ENCODE measurements at regions not wholly inside any gene's neighbourhood (a gene's known extent, or its start where the extent isn't known, plus 50 kb on each side); places are given as distances from the start of the nearest gene placed in this dataset.

DNA sequence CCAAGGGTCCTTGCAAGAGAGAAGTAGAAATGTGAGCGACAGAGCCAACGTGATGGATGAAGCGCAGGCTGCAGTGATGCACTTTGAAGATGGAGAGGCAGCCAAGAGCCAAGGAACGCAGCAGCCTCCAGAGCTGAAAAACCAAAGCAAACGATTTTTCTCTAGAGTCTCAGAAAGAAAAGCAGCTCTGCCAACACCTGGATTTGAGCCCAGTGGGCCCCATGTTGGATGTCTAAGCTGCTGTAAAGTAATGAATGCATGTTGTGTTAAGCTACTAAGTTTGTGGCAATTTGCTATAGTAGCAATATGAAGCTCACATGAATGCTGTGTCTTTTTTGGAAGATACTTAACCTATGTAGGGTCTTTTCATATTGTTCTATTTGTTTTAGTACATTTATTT lies 894.3 kb downstream of the EFNB2 start:
- TF ChIP-seq, protein P1, sequence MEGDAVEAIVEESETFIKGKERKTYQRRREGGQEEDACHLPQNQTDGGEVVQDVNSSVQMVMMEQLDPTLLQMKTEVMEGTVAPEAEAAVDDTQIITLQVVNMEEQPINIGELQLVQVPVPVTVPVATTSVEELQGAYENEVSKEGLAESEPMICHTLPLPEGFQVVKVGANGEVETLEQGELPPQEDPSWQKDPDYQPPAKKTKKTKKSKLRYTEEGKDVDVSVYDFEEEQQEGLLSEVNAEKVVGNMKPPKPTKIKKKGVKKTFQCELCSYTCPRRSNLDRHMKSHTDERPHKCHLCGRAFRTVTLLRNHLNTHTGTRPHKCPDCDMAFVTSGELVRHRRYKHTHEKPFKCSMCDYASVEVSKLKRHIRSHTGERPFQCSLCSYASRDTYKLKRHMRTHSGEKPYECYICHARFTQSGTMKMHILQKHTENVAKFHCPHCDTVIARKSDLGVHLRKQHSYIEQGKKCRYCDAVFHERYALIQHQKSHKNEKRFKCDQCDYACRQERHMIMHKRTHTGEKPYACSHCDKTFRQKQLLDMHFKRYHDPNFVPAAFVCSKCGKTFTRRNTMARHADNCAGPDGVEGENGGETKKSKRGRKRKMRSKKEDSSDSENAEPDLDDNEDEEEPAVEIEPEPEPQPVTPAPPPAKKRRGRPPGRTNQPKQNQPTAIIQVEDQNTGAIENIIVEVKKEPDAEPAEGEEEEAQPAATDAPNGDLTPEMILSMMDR (IDR thresholded peaks at IDR 0.05; ENCODE audit: low read depth, low read length, poor library complexity, severe bottlenecking): no peak
- TF ChIP-seq EZH2phosphoT487 (IDR thresholded peaks at IDR 0.05; ENCODE audit: borderline replicate concordance, low read length): no peak
